HEK293 (cell line): ENCODE measurements at regions not wholly inside any gene's neighbourhood (a gene's known extent, or its start where the extent isn't known, plus 50 kb on each side); places are given as distances from the start of the nearest gene placed in this dataset.

Experiments
- CTCF ChIA-PET: fragments of 350-600 bp; formaldehyde crosslinking; extraction: SDS; loops from one replicate; lab custom pipeline; 2021; ENCODE audit warnings: antibody characterized with exemption; lab: Yijun Ruan, JAX
- POLR2A ChIA-PET: fragments of 300-600 bp; formaldehyde crosslinking; extraction: SDS; loops from one replicate; lab custom pipeline; 2020; ENCODE audit warnings: antibody characterized with exemption, inconsistent platforms; lab: Yijun Ruan, JAX
- H3K27ac ChIP-seq: fragments of 200-500 bp; sonication (Bioruptor generic); 2 replicates; pipeline ENCODE4 v1.5.1; 2014; ENCODE audit warnings: low read depth, low read length, control low read depth, inconsistent platforms; ENCODE audit errors: extremely low read depth
- H3K36me3 ChIP-seq, 2 experiments: fragments of 200-500 bp in 1 of 2; sonication (Bioruptor generic) in 1 of 2; 1 replicate in 1 of 2; 2 replicates in 1 of 2; pipeline ENCODE4 v1.5.1; 2014 to 2017; ENCODE audit warnings: inconsistent platforms in 2 of 2, low read length in 2 of 2; ENCODE audit not compliant: control insufficient read depth in 2 of 2, insufficient read depth in 1 of 2
- H3K4me1 ChIP-seq: fragments of 200-500 bp; sonication (Bioruptor generic); 2 replicates; pipeline ENCODE4 v1.5.1; 2014; ENCODE audit warnings: mild to moderate bottlenecking, low read length, inconsistent platforms; ENCODE audit not compliant: control insufficient read depth, insufficient read depth
- H3K4me3 ChIP-seq: 2 replicates; pipeline ENCODE4 v1.5.1; 2011; ENCODE audit warnings: low read depth, mild to moderate bottlenecking, control low read depth, low read length, moderate library complexity
- H3K9me3 ChIP-seq: fragments of 200-500 bp; sonication (Bioruptor generic); 2 replicates; pipeline ENCODE4 v1.5.1; 2014; ENCODE audit warnings: low read depth, low read length, inconsistent platforms; ENCODE audit not compliant: control insufficient read depth, insufficient read depth
- HOXA7 ChIP-seq: sonication (generic); formaldehyde crosslinking; IDR thresholded peaks from 2 replicates; pipeline ENCODE4 v1.8.1; 2022; ENCODE audit warnings: missing genetic modification reagents, borderline replicate concordance
- HOXC10 ChIP-seq: sonication (generic); formaldehyde crosslinking; IDR thresholded peaks from 2 replicates; pipeline ENCODE4 v1.8.1; 2023; ENCODE audit warnings: mild to moderate bottlenecking, missing genetic modification reagents
- KLF16 ChIP-seq: fragments of 450-650 bp; formaldehyde crosslinking; IDR thresholded peaks from 2 replicates; pipeline ENCODE4 v1.5.1; 2017; ENCODE audit warnings: missing biosample characterization, missing genetic modification characterization
- MZF1 ChIP-seq: fragments of 450-650 bp; formaldehyde crosslinking; IDR thresholded peaks from 2 replicates; pipeline ENCODE4 v1.5.1; 2017; ENCODE audit warnings: missing biosample characterization, missing genetic modification characterization, borderline replicate concordance
- OSR2 ChIP-seq: fragments of 450-650 bp; formaldehyde crosslinking; IDR thresholded peaks from 2 replicates; pipeline ENCODE4 v1.5.1; 2016; ENCODE audit warnings: missing biosample characterization, missing genetic modification characterization
- RBAK ChIP-seq: fragments of 450-650 bp; formaldehyde crosslinking; IDR thresholded peaks from 2 replicates; pipeline ENCODE4 v1.5.1; 2016; ENCODE audit warnings: missing biosample characterization, missing genetic modification characterization
- SCRT1 ChIP-seq: fragments of 450-650 bp; formaldehyde crosslinking; IDR thresholded peaks from 2 replicates; pipeline ENCODE4 v1.5.1; 2016; ENCODE audit warnings: missing biosample characterization, missing genetic modification characterization, borderline replicate concordance
- SP7 ChIP-seq: fragments of 450-650 bp; formaldehyde crosslinking; IDR thresholded peaks from 2 replicates; pipeline ENCODE4 v1.5.1; 2016; ENCODE audit warnings: missing biosample characterization, missing genetic modification characterization
- ZBTB11 ChIP-seq: fragments of 450-650 bp; formaldehyde crosslinking; conservative IDR thresholded peaks from 2 replicates; pipeline ENCODE4 v1.5.1; 2016; ENCODE audit warnings: low read depth, missing biosample characterization, missing genetic modification characterization
- ZBTB17 ChIP-seq: fragments of 450-650 bp; formaldehyde crosslinking; IDR thresholded peaks from 2 replicates; pipeline ENCODE4 v1.5.1; 2016; ENCODE audit warnings: missing biosample characterization, missing genetic modification characterization
- ZBTB44 ChIP-seq: fragments of 450-650 bp; IDR thresholded peaks from 2 replicates; pipeline ENCODE4 v1.5.1; 2018; ENCODE audit warnings: missing biosample characterization, mild to moderate bottlenecking, missing genetic modification characterization
- ZBTB7A ChIP-seq: fragments of 450-650 bp; formaldehyde crosslinking; IDR thresholded peaks from 2 replicates; pipeline ENCODE4 v1.5.1; 2016; ENCODE audit warnings: low read depth, missing biosample characterization, missing genetic modification characterization
- ZFP37 ChIP-seq: fragments of 450-650 bp; formaldehyde crosslinking; IDR thresholded peaks from 2 replicates; pipeline ENCODE4 v1.5.1; 2016; ENCODE audit warnings: missing biosample characterization, missing genetic modification characterization
- ZNF16 ChIP-seq: fragments of 450-650 bp; formaldehyde crosslinking; IDR thresholded peaks from 2 replicates; pipeline ENCODE4 v1.5.1; 2016; ENCODE audit warnings: low read depth, missing biosample characterization, missing genetic modification characterization
- ZNF184 ChIP-seq: fragments of 450-650 bp; IDR thresholded peaks from 2 replicates; pipeline ENCODE4 v1.5.1; 2018; ENCODE audit warnings: missing biosample characterization, mild to moderate bottlenecking, missing genetic modification characterization
- ZNF2 ChIP-seq: fragments of 450-650 bp; formaldehyde crosslinking; IDR thresholded peaks from 2 replicates; pipeline ENCODE4 v1.5.1; 2016; ENCODE audit warnings: missing biosample characterization, missing genetic modification characterization
- ZNF202 ChIP-seq: fragments of 450-650 bp; formaldehyde crosslinking; IDR thresholded peaks from 2 replicates; pipeline ENCODE4 v1.5.1; 2016; ENCODE audit warnings: missing biosample characterization, missing genetic modification characterization, borderline replicate concordance
- ZNF24 ChIP-seq: fragments of 450-650 bp; formaldehyde crosslinking; IDR thresholded peaks from 2 replicates; pipeline ENCODE4 v1.5.1; 2016; ENCODE audit warnings: missing biosample characterization, missing genetic modification characterization
- ZNF433 ChIP-seq: fragments of 450-650 bp; formaldehyde crosslinking; IDR thresholded peaks from 2 replicates; pipeline ENCODE4 v1.5.1; 2016; ENCODE audit warnings: missing biosample characterization, missing genetic modification characterization, low read depth
- ZNF530 ChIP-seq: fragments of 450-650 bp; formaldehyde crosslinking; IDR thresholded peaks from 2 replicates; pipeline ENCODE4 v1.5.1; 2016; ENCODE audit warnings: low read depth, missing biosample characterization, missing genetic modification characterization
- ZNF544 ChIP-seq: fragments of 450-650 bp; formaldehyde crosslinking; IDR thresholded peaks from 2 replicates; pipeline ENCODE4 v1.5.0; 2017; ENCODE audit warnings: missing biosample characterization, missing genetic modification characterization
- ZNF660 ChIP-seq: fragments of 450-650 bp; IDR thresholded peaks from 2 replicates; pipeline ENCODE4 v1.5.1; 2018; ENCODE audit warnings: missing biosample characterization, mild to moderate bottlenecking, missing genetic modification characterization
- ZNF677 ChIP-seq: fragments of 450-650 bp; IDR thresholded peaks from 2 replicates; pipeline ENCODE4 v1.5.0; 2018; ENCODE audit warnings: missing biosample characterization, mild to moderate bottlenecking, missing genetic modification characterization, moderate library complexity
- ZNF701 ChIP-seq: fragments of 450-650 bp; formaldehyde crosslinking; IDR thresholded peaks from 2 replicates; pipeline ENCODE4 v1.5.1; 2016; ENCODE audit warnings: missing biosample characterization, missing genetic modification characterization
- ZNF777 ChIP-seq: fragments of 450-650 bp; formaldehyde crosslinking; IDR thresholded peaks from 2 replicates; pipeline ENCODE4 v1.5.1; 2017; ENCODE audit warnings: missing biosample characterization, missing genetic modification characterization, borderline replicate concordance
- ZNF785 ChIP-seq: fragments of 450-650 bp; formaldehyde crosslinking; IDR thresholded peaks from 2 replicates; pipeline ENCODE4 v1.5.1; 2016; ENCODE audit warnings: missing biosample characterization, missing genetic modification characterization
- ZNF837 ChIP-seq: fragments of 450-650 bp; formaldehyde crosslinking; IDR thresholded peaks from 2 replicates; pipeline ENCODE4 v1.5.1; 2016; ENCODE audit warnings: missing biosample characterization, missing genetic modification characterization
- TF ChIP-seq, protein P1 (sequence below): fragments of 450-650 bp; formaldehyde crosslinking; IDR thresholded peaks from 2 replicates; pipeline ENCODE4 v1.5.1; 2017; ENCODE audit warnings: missing biosample characterization, missing genetic modification characterization
- TF ChIP-seq, protein P2 (sequence below): fragments of 450-650 bp; formaldehyde crosslinking; IDR thresholded peaks from 2 replicates; pipeline ENCODE4 v1.5.1; 2017; ENCODE audit warnings: missing biosample characterization, missing genetic modification characterization

DNA sequence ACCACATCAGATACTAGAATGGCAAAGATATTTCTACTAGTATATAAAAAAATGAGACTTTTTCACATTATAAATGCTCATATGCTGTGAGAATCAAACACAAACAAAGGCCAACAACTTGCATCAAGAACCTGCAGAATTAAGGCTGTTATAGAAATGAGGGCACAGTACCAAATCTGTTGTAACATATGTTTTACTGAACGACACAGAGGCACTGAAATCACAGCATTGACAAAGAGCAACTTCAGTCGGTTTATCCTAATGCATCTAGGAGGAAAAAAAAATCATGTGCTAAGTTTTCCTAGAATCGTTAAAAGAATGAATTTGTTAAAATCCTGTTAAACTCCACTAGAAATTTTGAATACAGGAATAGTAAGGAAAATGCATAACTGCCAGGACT lies 617.4 kb upstream of the NETO1 start:
- H3K4me3 ChIP-seq = no peak overlapping the region
- no peak overlapping the region for H3K27ac ChIP-seq
- H3K36me3 ChIP-seq = no peaks in the 10 kb centered on the region
- TF ChIP-seq ZNF777 (no peak), ZNF701 (no peak), ZNF433 (no peak), ZNF2 (tag by site-specific recombination) (no peak), ZBTB17 (tag by site-specific recombination) (no peak), ZNF24 (tag by site-specific recombination) (no peak), ZNF544 (tag by site-specific recombination) (no peak), ZNF660 (tag by site-specific recombination) (no peak), SCRT1 (tag by site-specific recombination) (no peak), ZBTB44 (tag by site-specific recombination) (no peak), ZNF837 (tag by site-specific recombination) (no peak), ZBTB7A (tag by site-specific recombination) (no peak), RBAK (tag by site-specific recombination) (no peak), SP7 (tag by site-specific recombination) (no peak), ZNF184 (tag by site-specific recombination) (no peak), ZNF202 (tag by site-specific recombination) (no peak), ZFP37 (tag by site-specific recombination) (no peak), KLF16 (no peak)
- TF ChIP-seq, protein P1, sequence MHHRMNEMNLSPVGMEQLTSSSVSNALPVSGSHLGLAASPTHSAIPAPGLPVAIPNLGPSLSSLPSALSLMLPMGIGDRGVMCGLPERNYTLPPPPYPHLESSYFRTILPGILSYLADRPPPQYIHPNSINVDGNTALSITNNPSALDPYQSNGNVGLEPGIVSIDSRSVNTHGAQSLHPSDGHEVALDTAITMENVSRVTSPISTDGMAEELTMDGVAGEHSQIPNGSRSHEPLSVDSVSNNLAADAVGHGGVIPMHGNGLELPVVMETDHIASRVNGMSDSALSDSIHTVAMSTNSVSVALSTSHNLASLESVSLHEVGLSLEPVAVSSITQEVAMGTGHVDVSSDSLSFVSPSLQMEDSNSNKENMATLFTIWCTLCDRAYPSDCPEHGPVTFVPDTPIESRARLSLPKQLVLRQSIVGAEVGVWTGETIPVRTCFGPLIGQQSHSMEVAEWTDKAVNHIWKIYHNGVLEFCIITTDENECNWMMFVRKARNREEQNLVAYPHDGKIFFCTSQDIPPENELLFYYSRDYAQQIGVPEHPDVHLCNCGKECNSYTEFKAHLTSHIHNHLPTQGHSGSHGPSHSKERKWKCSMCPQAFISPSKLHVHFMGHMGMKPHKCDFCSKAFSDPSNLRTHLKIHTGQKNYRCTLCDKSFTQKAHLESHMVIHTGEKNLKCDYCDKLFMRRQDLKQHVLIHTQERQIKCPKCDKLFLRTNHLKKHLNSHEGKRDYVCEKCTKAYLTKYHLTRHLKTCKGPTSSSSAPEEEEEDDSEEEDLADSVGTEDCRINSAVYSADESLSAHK (tag by site-specific recombination) = no peak
- TF ChIP-seq, protein P2, sequence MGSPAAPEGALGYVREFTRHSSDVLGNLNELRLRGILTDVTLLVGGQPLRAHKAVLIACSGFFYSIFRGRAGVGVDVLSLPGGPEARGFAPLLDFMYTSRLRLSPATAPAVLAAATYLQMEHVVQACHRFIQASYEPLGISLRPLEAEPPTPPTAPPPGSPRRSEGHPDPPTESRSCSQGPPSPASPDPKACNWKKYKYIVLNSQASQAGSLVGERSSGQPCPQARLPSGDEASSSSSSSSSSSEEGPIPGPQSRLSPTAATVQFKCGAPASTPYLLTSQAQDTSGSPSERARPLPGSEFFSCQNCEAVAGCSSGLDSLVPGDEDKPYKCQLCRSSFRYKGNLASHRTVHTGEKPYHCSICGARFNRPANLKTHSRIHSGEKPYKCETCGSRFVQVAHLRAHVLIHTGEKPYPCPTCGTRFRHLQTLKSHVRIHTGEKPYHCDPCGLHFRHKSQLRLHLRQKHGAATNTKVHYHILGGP = no peak
- no peaks in the 10 kb centered on the region; the same call in 1 of the 2 replicates for H3K9me3 ChIP-seq
- ChIA-PET POLR2A (no interaction called here), CTCF (no interaction called here)
- no peaks in the 10 kb centered on the region for H3K4me1 ChIP-seq

DNA sequence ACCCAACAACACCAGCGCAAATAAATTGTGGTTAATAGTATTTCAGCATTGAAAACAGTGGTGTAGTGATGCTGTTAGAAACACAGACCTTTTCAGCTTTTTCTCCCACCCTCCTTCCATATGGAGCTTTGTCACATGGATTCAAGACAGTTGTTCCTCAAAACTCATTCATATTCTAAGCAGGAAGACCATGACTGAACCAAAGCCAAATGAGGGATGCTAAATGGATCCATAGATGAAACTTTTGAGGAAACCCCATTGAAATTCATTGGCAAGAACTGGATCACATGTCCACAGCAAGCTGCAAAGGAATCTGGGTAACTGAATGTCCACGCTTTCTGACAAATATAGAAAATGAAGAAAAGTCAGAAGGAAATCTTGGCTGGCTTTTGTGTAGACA lies 615.1 kb upstream of the NETO1 start:
- no peaks in the 10 kb centered on the region for H3K9me3 ChIP-seq
- H3K4me3 ChIP-seq = no peak overlapping the region
- POLR2A ChIA-PET = no interaction called here
- no peak overlapping the region for H3K27ac ChIP-seq
- H3K4me1 ChIP-seq = no peaks in the 10 kb centered on the region
- H3K36me3 ChIP-seq = no peaks in the 10 kb centered on the region
- CTCF ChIA-PET = no interaction called here
- TF ChIP-seq HOXC10 (CRISPR knock-in tag) = no peak
- TF ChIP-seq ZNF785 (tag by site-specific recombination) = no peak
- TF ChIP-seq OSR2 (tag by site-specific recombination) = no peak
- TF ChIP-seq ZNF530 = no peak
- no peak for TF ChIP-seq ZBTB11 (tag by site-specific recombination)
- TF ChIP-seq ZNF677 (tag by site-specific recombination) = no peak
- no peak for TF ChIP-seq ZBTB44 (tag by site-specific recombination)
- no peak for TF ChIP-seq MZF1 (tag by site-specific recombination)
- TF ChIP-seq HOXA7 (CRISPR knock-in tag) = no peak
- no peak for TF ChIP-seq ZNF16 (tag by site-specific recombination)
